Breast epithelium (tissue), 4 donors: ENCODE measurements at regions not wholly inside any gene's neighbourhood (a gene's known extent, or its start where the extent isn't known, plus 50 kb on each side); places are given as distances from the start of the nearest gene placed in this dataset.

ENCODE experiments used
- DNase-seq, 2 donors: peaks; one replicate each; pipeline ENCODE4 v3.0.0-alpha.2; 2019; ENCODE audit warnings: low spot score in 2 of 2
- H3K27ac ChIP-seq, 2 donors: fragments of 200-600 bp; sonication (generic) in 1 of 2; one replicate each; pipeline ENCODE4 v1.5.1; 2016 to 2019; ENCODE audit warnings: mild to moderate bottlenecking in 1 of 2
- H3K27me3 ChIP-seq, 2 donors: fragments of 200-600 bp; sonication (generic) in 1 of 2; one replicate each; pipeline versions ENCODE4 v1.5.1 to v1.6.0; 2017 to 2019; ENCODE audit warnings: control low read depth in 1 of 2, mild to moderate bottlenecking in 1 of 2
- H3K36me3 ChIP-seq: fragments of 200-600 bp; one replicate; pipeline ENCODE4 v1.5.1; 2019
- H3K4me1 ChIP-seq, 2 donors: fragments of 200-600 bp; sonication (generic); one replicate each; pipeline ENCODE4 v1.5.1; 2016 to 2019; ENCODE audit warnings: control low read depth in 1 of 2
- H3K4me3 ChIP-seq, 3 donors: fragments of 200-600 bp; sonication (generic); 1 replicate in 2 of 3; 2 replicates in 1 of 3; pipeline ENCODE4 v1.5.1; 2016 to 2019; ENCODE audit warnings: mild to moderate bottlenecking in 3 of 3, moderate library complexity in 2 of 3
- H3K9me3 ChIP-seq, 2 donors: fragments of 200-600 bp; sonication (generic) in 1 of 2; one replicate each; pipeline ENCODE4 v1.5.1; 2016 to 2019; ENCODE audit warnings: control low read depth in 1 of 2
- CTCF ChIP-seq, 3 donors: fragments of 450-650 bp; IDR thresholded peaks; one replicate each; pipeline ENCODE4 v1.5.1; 2016 to 2017; ENCODE audit warnings: antibody characterized with exemption in 3 of 3, mild to moderate bottlenecking in 3 of 3, moderate library complexity in 3 of 3
- POLR2A ChIP-seq: fragments of 450-650 bp; IDR thresholded peaks from one replicate; pipeline ENCODE4 v1.6.1; 2016; ENCODE audit warnings: antibody characterized with exemption, mild to moderate bottlenecking, moderate library complexity
- POLR2AphosphoS5 ChIP-seq, 3 donors: sonication (generic); formaldehyde crosslinking; IDR thresholded peaks; one replicate each; pipeline ENCODE4 v1.6.1; 2017; ENCODE audit warnings: antibody characterized with exemption in 3 of 3
- intact Hi-C: fragments of 100-400 bp; cut with DNase I; formaldehyde crosslinking; loops from one replicate; pipeline ENCODE4 v1.15.1; 2023; ENCODE audit warnings: low total_unique reads

- Histone ChIP-seq H3K9me3 (no peaks in the 10 kb centered on the region), H3K27me3 (no peaks in the 10 kb centered on the region), H3K4me3 (no peak overlapping the region), H3K27ac (no peak overlapping the region), H3K36me3 (no peaks in the 10 kb centered on the region), H3K4me1 (no peaks in the 10 kb centered on the region)
- intact Hi-C loops, result no loop called here
- peak in 1 of 2 donors; percentile 12 for DNase-seq
- TF ChIP-seq POLR2A, result no peak
- no peak for TF ChIP-seq CTCF (IDR thresholded peaks at IDR 0.05)
- no peak for TF ChIP-seq POLR2AphosphoS5 (IDR thresholded peaks at IDR 0.05)
Observed at GRCh38 chr5:172540099-172540870, 86.0 kb upstream of the SH3PXD2B start.

- Histone ChIP-seq H3K27ac (no peak overlapping the region), H3K9me3 (no peaks in the 10 kb centered on the region), H3K4me1 (peaks cover 0 to 6% of the 10 kb centered on the region in 2 donors), H3K36me3 (no peaks in the 10 kb centered on the region), H3K27me3 (no peaks in the 10 kb centered on the region), H3K4me3 (no peak overlapping the region)
- TF ChIP-seq CTCF (IDR thresholded peaks at IDR 0.05), result no peak
- TF ChIP-seq POLR2A, result no peak
- no peak for TF ChIP-seq POLR2AphosphoS5 (IDR thresholded peaks at IDR 0.05)
- intact Hi-C loops, result no loop called here
- no peak for DNase-seq
Observed at GRCh38 chr5:172535108-172535445, 80.8 kb upstream of the SH3PXD2B start.

DNA sequence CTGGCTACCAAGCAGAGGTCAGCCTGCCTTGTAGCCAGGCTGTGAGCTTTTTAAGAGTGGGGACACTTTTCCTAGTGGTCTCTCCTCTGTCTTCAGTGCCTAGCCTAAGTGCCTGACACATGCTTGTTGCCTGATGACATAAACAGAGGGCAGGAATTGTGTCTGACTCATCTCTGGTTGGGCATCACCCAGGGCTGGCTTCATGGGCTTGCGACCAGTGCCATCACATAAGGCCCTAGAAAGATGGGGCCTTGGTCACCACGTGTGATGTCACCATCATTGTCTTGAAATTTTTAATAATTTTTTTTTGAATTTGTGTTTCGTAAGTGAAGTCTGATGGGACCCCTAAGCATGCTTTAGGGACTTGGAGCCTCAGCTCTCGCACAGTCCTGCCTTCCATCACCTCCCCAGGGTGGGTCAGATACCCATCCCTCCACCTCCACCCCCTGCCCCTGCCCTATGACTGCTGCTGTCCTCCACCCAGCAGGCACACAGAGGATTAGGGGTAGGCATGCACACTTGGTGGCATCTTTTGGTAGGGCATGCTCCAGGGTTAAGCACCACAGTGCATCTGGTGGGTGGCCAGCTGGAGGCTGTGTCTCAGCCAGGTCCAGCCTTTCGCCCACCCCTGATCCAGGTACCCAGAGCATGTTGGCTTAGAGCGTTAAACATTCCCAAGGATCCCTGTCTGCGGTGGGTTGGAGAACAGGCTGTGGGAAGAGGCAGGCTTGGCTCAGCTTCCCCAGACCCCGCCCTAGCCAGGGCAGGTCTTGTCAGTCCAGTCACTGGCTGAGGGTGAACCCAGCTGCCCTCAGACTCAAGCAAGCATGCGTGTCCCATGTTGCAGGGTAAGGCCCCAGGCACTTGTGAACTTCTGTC, 80.1 kb upstream of the SH3PXD2B start:
- H3K4me1 ChIP-seq, result peaks cover 0 to 6% of the 10 kb centered on the region in 2 donors
- intact Hi-C loops, result no loop called here
- H3K9me3 ChIP-seq, result no peaks in the 10 kb centered on the region
- TF ChIP-seq POLR2A, result no peak
- TF ChIP-seq CTCF (IDR thresholded peaks at IDR 0.05), result no peak
- TF ChIP-seq POLR2AphosphoS5 (IDR thresholded peaks at IDR 0.05), result no peak
- H3K27ac ChIP-seq, result peak overlapping the region in 1 of 2 donors; percentile 32
- H3K27me3 ChIP-seq, result no peaks in the 10 kb centered on the region
- DNase-seq, result no peak
- no peak overlapping the region for H3K4me3 ChIP-seq
- no peaks in the 10 kb centered on the region for H3K36me3 ChIP-seq

DNA sequence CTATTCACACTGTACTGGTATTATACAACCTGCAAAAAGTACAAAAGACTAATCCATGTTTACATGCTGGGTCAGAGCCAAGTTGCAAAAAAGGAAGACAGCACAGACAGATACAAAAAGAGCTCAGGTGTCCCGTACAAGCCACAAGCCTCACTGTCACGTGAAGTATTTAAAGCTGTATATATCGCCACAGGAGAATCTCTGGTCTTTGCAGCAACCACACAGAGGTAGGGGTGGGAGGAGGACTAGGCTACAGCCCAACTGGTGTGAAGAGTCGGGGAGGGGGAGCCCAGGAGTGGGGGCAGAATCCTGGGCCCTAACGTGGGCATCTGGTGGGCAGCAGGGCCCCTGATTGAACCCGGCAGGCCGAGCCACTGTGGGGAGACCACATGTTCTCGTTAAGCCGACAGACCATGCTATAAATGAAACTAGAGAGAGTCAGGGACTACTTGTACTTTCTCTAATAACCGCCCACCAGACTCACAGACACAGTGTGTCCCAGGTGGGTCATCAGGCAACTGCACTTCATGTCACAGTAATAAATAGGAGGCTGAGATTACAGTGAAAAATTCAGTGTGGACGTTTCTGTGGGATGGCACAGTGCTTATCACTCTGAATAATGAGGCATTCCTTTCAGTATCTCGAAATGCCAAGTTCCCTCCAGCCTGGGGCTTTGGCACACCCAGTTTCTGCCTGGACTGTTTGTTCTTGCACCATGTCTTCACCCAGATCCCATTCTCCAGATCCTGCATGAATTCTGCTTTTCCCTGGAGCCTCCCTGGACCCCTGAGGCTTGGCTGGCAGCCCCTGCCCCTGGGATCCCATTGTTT, 79.3 kb upstream of the SH3PXD2B start:
- intact Hi-C loops, result no loop called here
- TF ChIP-seq CTCF (IDR thresholded peaks at IDR 0.05) (no peak), POLR2A (no peak), POLR2AphosphoS5 (IDR thresholded peaks at IDR 0.05) (no peak)
- DNase-seq, result no peak
- Histone ChIP-seq H3K9me3 (no peaks in the 10 kb centered on the region), H3K36me3 (no peaks in the 10 kb centered on the region), H3K27me3 (no peaks in the 10 kb centered on the region), H3K4me3 (peak overlapping the region in 1 of 3 donors; percentile 34), H3K4me1 (peaks cover 0 to 6% of the 10 kb centered on the region in 2 donors), H3K27ac (peak overlapping the region in 1 of 2 donors; percentile 32)
